Neutrophil (primary cell): ENCODE measurements at regions not wholly inside any gene's neighbourhood (a gene's known extent, or its start where the extent isn't known, plus 50 kb on each side); places are given as distances from the start of the nearest gene placed in this dataset.

Source experiments
- H3K27ac ChIP-seq: fragments of 200-600 bp; sonication (generic); 2 replicates; pipeline ENCODE4 v1.5.1; 2016; ENCODE audit warnings: mild to moderate bottlenecking, moderate library complexity
- H3K27me3 ChIP-seq: fragments of 200-600 bp; sonication (generic); 2 replicates; pipeline ENCODE4 v1.6.0; 2016; ENCODE audit warnings: mild to moderate bottlenecking
- H3K36me3 ChIP-seq: fragments of 200-600 bp; sonication (generic); 2 replicates; pipeline ENCODE4 v1.5.1; 2017
- H3K4me1 ChIP-seq, 2 experiments: fragments of 200-600 bp in 1 of 2; sonication (generic) in 1 of 2; 1 replicate in 1 of 2; 2 replicates in 1 of 2; pipeline versions ENCODE4 v1.5.1 to v1.6.1; 2013 to 2016; ENCODE audit warnings: low read depth in 1 of 2, low read length in 1 of 2, mild to moderate bottlenecking in 1 of 2, moderate library complexity in 1 of 2; ENCODE audit not compliant: control insufficient read depth in 1 of 2, insufficient read depth in 1 of 2
- H3K4me3 ChIP-seq, 2 experiments: fragments of 200-600 bp in 1 of 2; sonication (generic) in 1 of 2; 1 replicate in 1 of 2; 2 replicates in 1 of 2; pipeline ENCODE4 v1.5.1; 2013 to 2016; ENCODE audit warnings: low read depth in 1 of 2, low read length in 1 of 2, mild to moderate bottlenecking in 1 of 2, moderate library complexity in 1 of 2
- H3K9me3 ChIP-seq: fragments of 200-600 bp; sonication (generic); 2 replicates; pipeline ENCODE4 v1.5.1; 2016
- CTCF ChIP-seq: fragments of 200-600 bp; sonication (generic); IDR thresholded peaks from 2 replicates; pipeline ENCODE4 v1.5.1; 2016; ENCODE audit warnings: antibody characterized with exemption

- H3K4me1 ChIP-seq = peaks cover 0 to 4% of the 10 kb centered on the region in 2 experiments
- H3K27ac ChIP-seq = no peak overlapping the region
- no peak for TF ChIP-seq CTCF
- H3K4me3 ChIP-seq = no peak overlapping the region
- peaks cover 37% of the 10 kb centered on the region for H3K36me3 ChIP-seq
- no peaks in the 10 kb centered on the region for H3K27me3 ChIP-seq
- H3K9me3 ChIP-seq = no peaks in the 10 kb centered on the region
Measured at GRCh38 chr17:64769712-64770111, 107.6 kb upstream of the SMURF2 start.

GRCh38 chr17:64767269-64767997 lies 105.3 kb upstream of the SMURF2 start:
- no peaks in the 10 kb centered on the region for H3K9me3 ChIP-seq
- H3K4me3 ChIP-seq = no peak overlapping the region
- no peak for TF ChIP-seq CTCF
- no peaks in the 10 kb centered on the region for H3K4me1 ChIP-seq
- H3K27ac ChIP-seq = no peak overlapping the region
- no peaks in the 10 kb centered on the region for H3K27me3 ChIP-seq
- H3K36me3 ChIP-seq = peaks cover 56% of the 10 kb centered on the region

- Histone ChIP-seq H3K9me3 (no peaks in the 10 kb centered on the region), H3K27me3 (no peaks in the 10 kb centered on the region), H3K4me1 (no peaks in the 10 kb centered on the region), H3K36me3 (peaks cover 70% of the 10 kb centered on the region), H3K4me3 (no peak overlapping the region), H3K27ac (no peak overlapping the region)
- no peak for TF ChIP-seq CTCF
Measured at GRCh38 chr17:64765191-64765889, 103.2 kb upstream of the SMURF2 start.

- no peak for TF ChIP-seq CTCF
- H3K36me3 ChIP-seq = peaks cover 92% of the 10 kb centered on the region
Measured at GRCh38 chr17:64750891-64751677, 89.0 kb upstream of the SMURF2 start.

GRCh38 chr17:64750478-64750877 lies 88.4 kb upstream of the SMURF2 start:
- peaks cover 86% of the 10 kb centered on the region for H3K36me3 ChIP-seq
- H3K4me1 ChIP-seq = no peaks in the 10 kb centered on the region
- no peak for TF ChIP-seq CTCF
- no peak overlapping the region for H3K4me3 ChIP-seq
- H3K9me3 ChIP-seq = no peaks in the 10 kb centered on the region
- no peak overlapping the region for H3K27ac ChIP-seq
- no peaks in the 10 kb centered on the region for H3K27me3 ChIP-seq

More at GRCh38 chr17:64750891-64751677, 89.0 kb upstream of the SMURF2 start:
- no peaks in the 10 kb centered on the region for H3K27me3 ChIP-seq
- H3K27ac ChIP-seq = no peak overlapping the region
- H3K4me3 ChIP-seq = no peak overlapping the region
- no peaks in the 10 kb centered on the region for H3K9me3 ChIP-seq
- no peaks in the 10 kb centered on the region for H3K4me1 ChIP-seq
